OCI-LY1 (cell line): ENCODE measurements at regions not wholly inside any gene's neighbourhood (a gene's known extent, or its start where the extent isn't known, plus 50 kb on each side); places are given as distances from the start of the nearest gene placed in this dataset.

Experiments used
- EZH2 ChIP-seq: fragments of 200-600 bp; sonication (generic), shearing (Covaris generic); IDR thresholded peaks from 2 replicates; pipeline ENCODE4 v1.8.0; 2017; ENCODE audit warnings: borderline replicate concordance, mixed run types, mild to moderate bottlenecking, antibody characterized with exemption, low read length, moderate library complexity, mixed read lengths
- TF ChIP-seq, protein P1 (sequence below): fragments of 200-600 bp; sonication (generic), shearing (Covaris generic); IDR thresholded peaks from 2 replicates; pipeline ENCODE4 v1.5.1; 2017; ENCODE audit warnings: mild to moderate bottlenecking, antibody characterized with exemption, low read length, moderate library complexity, mixed read lengths

GRCh38 chr2:71850306-71850801 lies 297.3 kb downstream of the CYP26B1 start:
- TF ChIP-seq, protein P1, sequence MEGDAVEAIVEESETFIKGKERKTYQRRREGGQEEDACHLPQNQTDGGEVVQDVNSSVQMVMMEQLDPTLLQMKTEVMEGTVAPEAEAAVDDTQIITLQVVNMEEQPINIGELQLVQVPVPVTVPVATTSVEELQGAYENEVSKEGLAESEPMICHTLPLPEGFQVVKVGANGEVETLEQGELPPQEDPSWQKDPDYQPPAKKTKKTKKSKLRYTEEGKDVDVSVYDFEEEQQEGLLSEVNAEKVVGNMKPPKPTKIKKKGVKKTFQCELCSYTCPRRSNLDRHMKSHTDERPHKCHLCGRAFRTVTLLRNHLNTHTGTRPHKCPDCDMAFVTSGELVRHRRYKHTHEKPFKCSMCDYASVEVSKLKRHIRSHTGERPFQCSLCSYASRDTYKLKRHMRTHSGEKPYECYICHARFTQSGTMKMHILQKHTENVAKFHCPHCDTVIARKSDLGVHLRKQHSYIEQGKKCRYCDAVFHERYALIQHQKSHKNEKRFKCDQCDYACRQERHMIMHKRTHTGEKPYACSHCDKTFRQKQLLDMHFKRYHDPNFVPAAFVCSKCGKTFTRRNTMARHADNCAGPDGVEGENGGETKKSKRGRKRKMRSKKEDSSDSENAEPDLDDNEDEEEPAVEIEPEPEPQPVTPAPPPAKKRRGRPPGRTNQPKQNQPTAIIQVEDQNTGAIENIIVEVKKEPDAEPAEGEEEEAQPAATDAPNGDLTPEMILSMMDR: no peak
- TF ChIP-seq EZH2: no peak
